GM18873 (cell line): ENCODE measurements at regions not wholly inside any gene's neighbourhood (a gene's known extent, or its start where the extent isn't known, plus 50 kb on each side); places are given as distances from the start of the nearest gene placed in this dataset.
"Not testable (repeated sequence)": the region's sequence is repeated elsewhere in the genome, so short reads cannot be mapped to it uniquely, and the experiment has no call there.

Experiments
- ATAC-seq: cut with Tn5 transposase; IDR thresholded peaks from one replicate; pipeline ENCODE4 v1.9.1; 2021; ENCODE audit warnings: mild to moderate bottlenecking, moderate library complexity, moderate number of reproducible peaks; ENCODE audit not compliant: unreplicated experiment, low FRiP score

DNA sequence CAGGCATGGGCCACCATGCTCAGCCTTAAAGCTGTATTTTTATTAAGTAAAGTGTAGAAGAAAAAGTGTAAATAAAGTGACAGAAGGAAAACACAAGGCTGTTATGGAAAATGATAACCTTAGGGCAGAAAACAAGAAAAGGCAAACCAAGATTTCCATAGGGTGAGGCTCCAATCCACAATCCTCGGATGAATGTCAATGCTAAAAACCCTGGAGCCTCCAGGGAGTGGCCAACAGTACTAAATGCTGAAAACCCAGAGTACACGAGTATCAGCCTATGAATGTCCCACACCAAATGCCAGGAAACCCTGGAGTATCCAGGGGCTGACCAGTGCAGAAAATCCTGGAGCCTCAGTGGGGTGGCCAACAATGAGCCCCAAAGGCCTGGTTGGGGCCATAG is 292.6 kb downstream of the RPIA start:
- ATAC-seq = not testable (repeated sequence)

DNA sequence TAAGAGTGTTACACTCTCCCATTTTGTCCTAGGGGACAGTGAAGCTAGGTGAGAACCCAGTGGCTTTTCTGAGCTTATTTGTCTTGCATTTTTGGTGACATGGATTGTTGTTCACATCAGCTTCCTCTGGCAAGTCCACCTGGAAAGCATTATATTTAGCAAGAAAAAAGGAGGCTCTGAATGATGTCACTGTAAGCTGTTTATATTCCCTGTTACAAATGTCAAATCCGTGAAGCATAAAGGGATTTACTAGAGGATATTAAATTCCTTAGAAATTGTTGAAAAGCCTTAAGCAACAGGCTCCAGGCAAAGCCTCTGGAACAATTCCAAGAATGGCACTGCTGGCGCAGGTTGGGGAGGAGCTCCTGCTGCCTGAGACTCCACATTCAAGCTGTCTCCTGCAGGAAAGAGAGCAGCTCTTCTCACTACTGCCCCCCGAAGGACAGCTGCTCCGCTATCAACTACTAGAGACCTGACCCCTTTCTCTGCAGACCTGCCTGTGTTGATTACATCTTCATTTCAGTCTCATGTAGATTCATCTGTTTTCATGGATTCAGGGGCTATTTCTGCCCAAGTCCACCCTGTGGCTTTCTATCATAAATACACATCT is 295.4 kb downstream of the RPIA start:
- not testable (repeated sequence) for ATAC-seq

DNA sequence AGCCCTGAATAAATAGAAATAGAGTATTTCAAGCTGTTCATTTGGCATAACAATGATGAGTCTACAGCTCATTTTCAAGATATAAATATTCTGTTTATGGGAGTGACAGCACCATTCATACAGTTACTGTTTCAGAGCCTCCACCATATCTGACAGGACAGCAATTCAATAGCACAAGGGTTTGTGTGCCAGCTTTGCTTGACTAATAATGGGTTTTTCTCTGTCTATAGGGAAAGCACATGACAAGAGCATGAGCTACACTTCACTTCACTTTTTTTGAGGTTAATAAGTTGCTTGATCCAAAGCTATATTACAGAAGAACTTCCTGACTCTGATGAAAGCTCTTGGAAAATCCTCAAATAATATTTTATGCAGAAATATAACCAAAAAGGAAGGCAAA is 297.1 kb downstream of the RPIA start:
- ATAC-seq = not testable (repeated sequence)

DNA sequence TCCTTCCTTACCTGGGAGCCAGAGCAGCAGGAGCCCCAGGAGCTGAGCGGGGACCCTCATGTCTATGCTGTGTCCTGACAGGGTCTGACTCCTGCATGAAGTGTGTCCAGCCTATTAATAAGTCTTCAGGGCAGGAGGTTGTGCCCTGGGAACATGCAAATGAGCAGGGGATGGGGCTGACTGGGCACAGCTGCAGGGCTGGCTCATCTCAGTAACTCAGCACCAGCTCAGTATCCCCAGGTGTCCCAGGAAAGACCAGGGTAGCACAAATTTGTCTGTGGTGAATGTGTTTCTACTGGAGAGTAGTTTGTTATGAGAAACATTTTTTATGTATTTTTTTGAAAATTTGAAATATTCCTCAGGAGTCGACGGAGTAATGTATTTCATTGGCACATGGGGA is 301.3 kb downstream of the RPIA start:
- not testable (repeated sequence) for ATAC-seq

DNA sequence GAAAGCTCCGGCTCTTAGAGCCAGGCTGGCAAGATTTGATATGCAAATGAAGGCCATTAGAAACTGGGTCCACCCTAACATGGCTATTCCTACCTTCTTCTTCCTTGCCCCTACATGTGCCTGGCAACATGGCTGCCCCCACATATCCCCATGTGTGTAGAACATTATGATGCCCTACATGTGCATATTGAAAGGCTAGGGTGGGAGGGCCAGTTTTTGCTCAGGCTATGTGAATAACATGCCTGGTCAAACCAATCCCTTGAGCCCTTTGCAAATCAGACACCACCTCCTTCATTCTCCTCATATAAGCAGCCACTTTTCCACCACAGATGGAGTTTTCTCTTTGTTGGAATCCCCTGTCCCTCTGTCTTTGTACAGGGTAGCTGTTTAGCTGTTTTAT is 303.4 kb downstream of the RPIA start:
- ATAC-seq = not testable (repeated sequence)

DNA sequence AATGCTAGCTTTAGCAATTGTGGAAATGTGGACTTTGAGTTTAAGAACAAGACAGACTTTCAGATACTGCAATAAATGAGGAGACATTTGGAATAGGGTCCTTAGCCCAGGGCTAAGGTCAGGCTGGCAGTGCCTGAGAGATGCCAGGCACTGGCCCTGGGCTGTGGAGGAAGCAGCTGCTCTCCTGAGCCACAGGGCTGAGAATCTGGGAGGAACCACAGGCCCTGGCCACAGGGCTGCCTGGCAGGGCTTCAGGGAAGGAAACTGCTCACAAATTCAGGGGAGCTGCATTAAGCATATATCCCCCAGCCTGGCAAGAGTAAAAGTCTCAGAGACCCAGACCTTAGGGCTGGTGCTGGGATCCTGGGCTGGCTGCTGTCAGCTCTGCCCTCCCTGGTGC is 305.1 kb downstream of the RPIA start:
- ATAC-seq = not testable (repeated sequence)

DNA sequence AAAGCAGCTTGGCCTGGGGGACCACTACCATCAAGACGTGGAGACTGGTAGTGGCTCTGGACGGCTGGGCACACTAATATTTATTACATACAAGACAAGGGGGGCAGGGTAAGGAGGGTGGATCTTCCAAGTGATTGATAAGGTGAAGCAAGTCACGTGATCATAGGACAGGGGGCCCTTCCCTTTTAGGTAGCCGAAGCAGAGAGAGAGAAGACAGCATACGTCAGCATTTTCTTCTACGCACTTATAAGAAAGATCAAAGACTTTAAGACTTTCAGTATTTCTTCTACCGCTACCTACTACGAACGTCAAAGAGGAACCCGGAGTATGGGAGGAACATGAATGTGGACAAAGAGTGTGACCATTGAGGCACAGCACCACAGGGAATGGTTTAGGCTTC is 307.9 kb downstream of the RPIA start:
- no peak for ATAC-seq

DNA sequence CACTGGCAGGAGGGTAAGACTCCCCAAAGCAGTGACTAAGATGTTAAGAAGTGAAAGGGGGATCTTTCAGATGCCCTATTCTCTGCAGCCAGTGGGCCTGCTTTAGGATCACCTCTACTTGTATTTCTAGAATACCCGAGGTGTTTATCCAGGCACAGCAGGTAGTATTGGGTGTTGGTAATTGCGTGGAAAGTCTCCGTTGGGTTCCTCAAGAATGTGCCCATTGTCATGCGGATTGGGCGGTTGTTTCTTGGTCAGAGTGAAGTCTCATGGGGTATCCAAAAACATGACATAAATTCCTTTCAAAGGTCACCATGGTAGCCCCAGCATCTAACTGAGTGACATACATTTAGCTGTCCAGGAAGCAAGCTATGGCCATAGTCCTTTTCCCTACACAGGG is 308.8 kb downstream of the RPIA start:
- ATAC-seq = no peak

DNA sequence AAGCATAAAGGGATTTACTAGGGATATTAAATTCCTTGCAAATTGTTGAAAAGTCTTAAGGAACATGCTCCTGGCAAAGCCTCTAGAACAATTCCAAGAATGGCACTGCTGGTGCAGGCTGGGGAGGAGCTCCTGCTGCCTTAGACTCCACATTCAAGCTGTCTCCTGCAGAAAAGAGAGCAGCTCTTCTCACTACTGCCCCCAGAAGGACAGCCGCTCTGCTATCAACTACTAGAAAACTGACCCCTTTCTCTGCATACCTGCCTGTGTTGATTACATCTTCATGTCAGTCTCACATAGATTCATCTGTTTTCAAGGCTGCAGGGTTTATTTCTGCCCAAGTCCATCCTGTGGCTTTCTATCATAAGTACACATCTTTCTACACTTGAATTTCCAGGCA is 312.8 kb downstream of the RPIA start:
- not testable (repeated sequence) for ATAC-seq

DNA sequence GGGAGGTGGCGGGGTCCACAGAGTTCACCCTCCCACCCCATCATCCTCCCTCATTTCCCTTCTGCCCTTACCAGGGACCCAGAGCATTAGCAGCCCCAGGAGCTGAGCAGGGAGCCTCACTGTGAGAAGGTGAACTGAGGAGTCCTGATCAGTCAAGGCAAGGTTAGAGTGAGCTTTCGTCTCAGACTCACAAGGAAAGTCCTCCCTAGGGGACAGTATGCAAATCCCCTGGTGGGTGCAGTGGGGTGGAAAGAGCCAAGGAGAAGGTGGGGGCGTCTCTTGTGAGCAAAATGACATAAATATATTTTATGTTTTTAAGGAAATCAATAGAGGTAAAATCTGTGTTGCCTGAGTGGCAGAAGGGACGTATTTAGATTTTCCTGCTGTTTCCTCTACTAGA is 329.1 kb downstream of the RPIA start:
- not testable (repeated sequence) for ATAC-seq

DNA sequence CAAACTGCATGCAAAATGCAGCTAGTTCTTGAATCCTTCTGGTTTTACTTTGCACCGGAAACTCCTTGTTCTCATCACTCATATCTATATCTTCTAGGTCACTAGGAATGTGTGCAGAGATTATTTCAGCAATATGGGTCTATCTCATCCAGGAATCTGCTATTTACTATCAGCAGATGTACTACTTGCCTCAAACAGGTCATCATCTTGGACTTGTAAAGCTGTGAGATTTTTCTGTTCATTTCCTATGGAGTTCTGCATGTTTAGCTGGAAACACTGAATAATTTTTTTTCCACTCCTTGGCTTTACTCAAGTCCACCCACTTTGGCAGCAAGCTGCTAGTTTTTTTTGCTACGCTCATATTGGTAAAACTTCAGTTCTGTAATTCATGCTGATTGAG is 334.8 kb downstream of the RPIA start:
- ATAC-seq = not testable (repeated sequence)

DNA sequence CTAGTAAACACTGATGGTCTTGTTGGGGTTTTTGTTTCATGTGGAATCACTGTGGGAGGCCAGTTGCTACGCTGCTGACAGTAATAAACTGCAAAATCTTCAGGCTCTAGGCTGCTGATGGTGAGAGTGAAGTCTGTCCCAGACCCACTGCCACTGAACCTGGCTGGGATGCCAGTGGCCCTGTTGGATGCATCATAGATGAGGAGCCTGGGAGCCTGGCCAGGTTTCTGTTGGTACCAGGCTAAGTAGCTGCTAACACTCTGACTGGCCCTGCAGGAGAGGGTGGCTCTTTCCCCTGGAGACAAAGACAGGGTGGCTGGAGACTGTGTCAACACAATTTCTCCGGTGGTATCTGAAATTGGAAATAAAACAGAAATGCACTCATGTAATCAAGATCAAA is 335.6 kb downstream of the RPIA start:
- ATAC-seq = not testable (repeated sequence)

DNA sequence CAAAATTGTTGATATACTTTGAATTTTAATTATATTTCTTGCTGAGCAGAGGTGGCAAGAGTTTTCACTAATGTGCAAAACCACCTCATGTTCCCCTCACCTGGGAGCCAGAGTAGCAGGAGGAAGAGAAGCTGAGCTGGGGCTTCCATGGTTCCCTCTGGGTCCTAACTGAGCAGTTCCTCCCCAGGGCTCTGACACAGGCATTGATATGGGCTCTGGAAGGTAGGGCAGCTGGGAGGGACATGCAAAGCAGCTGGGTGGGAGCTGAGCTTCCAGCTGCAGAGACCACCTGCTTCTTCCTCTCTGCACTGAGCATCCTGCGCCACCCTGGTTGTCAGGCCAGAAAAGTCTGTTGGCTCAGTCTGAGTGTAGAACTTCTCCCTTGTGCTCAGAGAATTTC is 336.1 kb downstream of the RPIA start:
- ATAC-seq = not testable (repeated sequence)

DNA sequence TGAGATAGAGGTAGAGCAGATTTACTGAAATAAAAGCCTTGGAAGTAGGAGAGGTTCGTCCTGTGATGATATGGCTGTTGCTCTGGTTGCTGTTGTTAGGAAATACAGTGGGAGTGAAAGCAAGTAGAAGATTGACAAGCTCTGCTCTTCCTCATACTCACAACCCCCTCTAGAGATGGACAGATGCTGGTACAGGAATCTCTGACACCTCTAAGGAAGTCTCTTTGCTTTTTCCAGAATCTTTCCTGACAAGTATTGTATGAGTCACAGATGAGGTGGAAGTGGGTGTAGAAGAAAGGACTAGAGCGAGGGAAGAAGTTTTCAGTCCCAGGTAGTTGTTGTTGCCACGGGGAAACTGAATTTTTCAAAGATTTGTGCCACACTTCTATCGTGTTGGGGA is 337.8 kb downstream of the RPIA start:
- ATAC-seq = not testable (repeated sequence)

DNA sequence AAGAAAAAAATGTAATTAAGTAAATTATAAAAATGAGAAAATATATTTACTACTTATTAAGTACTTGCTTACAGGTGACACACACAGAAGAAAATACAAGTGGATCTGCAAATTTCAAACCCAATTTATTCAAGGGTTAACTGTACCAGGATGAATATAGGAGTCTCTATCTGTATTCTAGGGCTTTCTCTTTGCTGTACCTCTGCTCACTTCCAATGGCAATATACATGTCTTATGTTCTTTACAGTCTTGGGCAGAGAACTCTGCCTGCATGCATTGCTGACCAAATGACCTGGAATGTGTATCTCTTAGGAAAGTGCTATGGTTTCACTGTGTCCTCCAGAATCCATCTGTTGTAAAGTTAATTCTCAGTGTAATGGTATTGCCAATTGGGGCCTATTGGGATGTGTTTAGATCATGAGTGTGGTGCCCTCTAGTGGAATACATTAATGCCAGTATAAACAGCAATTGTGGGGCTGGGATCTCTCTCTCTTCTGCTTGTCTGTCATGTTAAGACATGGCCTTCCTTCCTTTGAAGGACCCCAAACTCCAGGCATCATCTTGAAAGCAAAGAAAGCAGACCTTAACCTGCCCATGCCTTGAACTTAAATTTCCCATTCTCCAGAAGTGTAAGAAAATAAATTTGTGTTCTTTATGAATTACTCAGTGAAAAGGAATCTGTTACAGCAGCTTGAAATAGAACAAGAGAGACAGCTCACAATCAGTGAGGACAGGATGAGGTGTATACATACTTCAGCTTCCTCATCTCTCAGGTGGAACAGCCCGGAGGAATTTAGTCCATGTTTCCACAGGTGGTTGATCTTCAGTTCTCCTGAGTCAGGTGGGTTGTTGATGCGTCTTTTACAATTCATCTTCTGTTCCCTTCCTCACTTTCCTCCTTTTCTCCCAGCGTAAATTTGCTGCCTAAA is 356.9 kb downstream of the RPIA start:
- ATAC-seq = not testable (repeated sequence)

DNA sequence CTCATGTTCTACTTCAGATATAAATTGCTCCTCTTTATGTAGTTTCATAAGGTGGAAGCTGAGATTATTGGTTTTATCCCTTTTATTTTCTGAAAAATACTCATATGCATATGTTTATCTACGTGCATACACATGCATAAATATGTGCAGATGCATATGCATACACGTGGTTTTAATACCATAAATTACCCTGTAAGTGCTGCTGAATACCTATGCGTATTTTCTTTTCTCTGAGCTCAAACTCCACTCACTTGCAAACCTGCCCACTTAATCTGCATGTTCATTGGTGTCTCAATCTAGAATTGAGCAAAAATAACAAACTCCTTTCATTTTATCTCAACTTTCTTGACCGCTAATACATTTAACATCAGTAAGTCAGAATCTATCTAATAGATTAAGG is 367.1 kb downstream of the RPIA start:
- ATAC-seq = not testable (repeated sequence)

DNA sequence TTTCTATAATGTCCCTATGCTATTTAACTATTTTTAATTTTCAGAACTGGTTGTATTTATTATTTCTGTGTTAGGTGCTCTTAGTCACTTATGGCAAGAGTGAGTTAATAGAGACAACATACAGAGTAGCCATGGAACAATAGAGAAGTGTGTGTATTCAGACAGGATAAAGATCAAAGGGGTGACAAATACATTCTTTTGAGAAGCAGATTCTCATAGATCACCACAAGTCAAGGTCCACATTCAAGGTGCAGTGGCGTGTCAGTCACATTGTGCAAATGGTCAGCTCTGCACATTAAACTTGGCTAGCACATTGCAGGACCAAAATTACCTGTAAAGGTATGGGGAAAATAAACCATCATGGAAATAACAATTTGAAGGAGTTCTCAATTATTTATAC is 369.7 kb downstream of the RPIA start:
- not testable (repeated sequence) for ATAC-seq

DNA sequence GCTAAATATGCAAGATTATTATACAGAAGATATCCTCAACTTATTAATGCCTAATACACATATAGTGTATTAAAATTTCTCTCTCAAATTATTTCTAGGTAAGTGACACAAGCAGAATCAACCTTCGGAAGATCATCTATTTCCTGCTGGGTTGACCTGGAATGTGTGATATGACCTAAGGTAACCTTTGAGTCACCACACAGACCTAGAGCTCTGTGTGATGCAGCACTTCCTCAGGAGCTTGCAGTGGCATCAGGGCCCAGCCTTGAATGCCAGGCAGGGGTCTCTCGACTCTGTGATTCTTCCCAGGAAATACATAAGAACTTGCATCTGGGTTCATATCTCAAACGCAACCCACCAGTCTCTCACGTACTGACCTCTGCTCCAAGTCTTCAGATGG is 385.3 kb downstream of the RPIA start:
- ATAC-seq = not testable (repeated sequence)

DNA sequence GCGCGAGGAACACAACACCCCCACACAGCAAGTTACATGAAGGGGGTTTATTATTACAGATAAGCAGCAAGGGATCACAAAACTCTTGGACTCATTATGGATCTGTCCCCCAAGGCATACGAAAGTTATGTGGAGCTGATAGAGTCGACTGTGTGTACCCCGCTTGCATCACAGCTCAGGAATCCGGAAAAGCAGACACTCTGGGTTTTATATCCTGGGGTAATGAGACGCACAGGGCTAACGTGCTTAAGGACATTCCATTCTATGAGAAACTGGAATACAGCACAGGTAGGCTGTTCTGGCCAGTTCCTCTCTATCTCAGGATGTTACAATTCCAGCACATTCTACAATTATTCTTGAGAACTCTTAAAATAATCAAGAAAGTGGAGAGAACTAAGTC is 401.4 kb downstream of the RPIA start:
- ATAC-seq = not testable (repeated sequence)

DNA sequence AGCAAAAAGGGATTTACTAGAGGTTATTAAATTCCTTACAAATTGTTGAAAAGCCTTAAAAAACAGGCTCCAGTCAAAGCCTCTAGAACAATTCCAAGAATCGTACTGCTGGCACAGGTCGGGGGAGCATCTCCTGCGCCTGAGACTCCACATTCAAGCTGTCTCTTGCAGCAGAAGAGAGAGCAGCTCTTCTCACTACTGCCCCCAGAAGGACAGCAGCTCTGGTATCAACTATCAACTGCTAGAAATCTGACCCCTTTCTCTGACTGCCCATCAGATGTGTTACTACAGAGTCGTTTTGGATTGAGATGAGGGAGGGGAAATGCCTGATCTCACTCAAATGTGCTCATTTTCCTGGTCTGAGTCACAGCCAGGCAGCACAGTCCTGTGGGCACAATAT is 403.6 kb downstream of the RPIA start:
- ATAC-seq = not testable (repeated sequence)

DNA sequence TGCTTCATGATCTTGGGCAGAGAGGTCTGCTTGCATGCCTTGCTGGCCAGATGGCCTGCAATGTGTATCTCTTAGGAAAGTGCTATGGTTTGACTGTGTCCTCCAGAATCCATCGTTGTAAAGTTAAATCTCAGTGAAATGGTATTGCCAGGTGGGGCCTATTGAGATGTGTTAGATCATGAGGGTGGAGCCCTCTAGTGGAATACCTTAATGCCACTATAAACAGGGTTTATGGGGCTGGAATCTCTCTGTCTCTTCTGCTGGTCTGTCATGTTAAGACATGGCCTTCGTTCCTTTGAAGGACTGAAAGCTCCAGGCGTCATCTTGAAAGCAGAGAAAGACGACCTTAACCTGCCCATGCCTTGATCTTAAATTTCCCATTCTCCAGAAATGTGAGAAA is 411.1 kb downstream of the RPIA start:
- ATAC-seq = not testable (repeated sequence)
